BLaER1 (cell line): ENCODE measurements at regions not wholly inside any gene's neighbourhood (a gene's known extent, or its start where the extent isn't known, plus 50 kb on each side); places are given as distances from the start of the nearest gene placed in this dataset.

Experiments used
- H3K27ac ChIP-seq: shearing (Covaris generic); formaldehyde crosslinking; 2 replicates; pipeline ENCODE4 v1.8.1; 2022
- H3K27me3 ChIP-seq: shearing (Covaris generic); formaldehyde crosslinking; 2 replicates; pipeline ENCODE4 v1.8.1; 2022
- H3K36me3 ChIP-seq: shearing (Covaris generic); formaldehyde crosslinking; 2 replicates; pipeline ENCODE4 v1.8.1; 2022
- H3K4me1 ChIP-seq: shearing (Covaris generic); formaldehyde crosslinking; 2 replicates; pipeline ENCODE4 v1.8.1; 2022
- H3K4me2 ChIP-seq: shearing (Covaris generic); formaldehyde crosslinking; 2 replicates; pipeline ENCODE4 v1.8.1; 2022
- H3K4me3 ChIP-seq: shearing (Covaris generic); formaldehyde crosslinking; 2 replicates; pipeline ENCODE4 v1.8.1; 2022
- H3K9ac ChIP-seq: shearing (Covaris generic); formaldehyde crosslinking; 2 replicates; pipeline ENCODE4 v1.8.1; 2022
- H3K9me3 ChIP-seq: shearing (Covaris generic); formaldehyde crosslinking; 2 replicates; pipeline ENCODE4 v1.8.1; 2022
- H4K20me1 ChIP-seq: shearing (Covaris generic); formaldehyde crosslinking; 2 replicates; pipeline ENCODE4 v1.8.1; 2022
- Cebpa-rat ChIP-seq: shearing (Covaris generic); IDR thresholded peaks from 2 replicates; pipeline ENCODE4 v1.8.1; 2022

DNA sequence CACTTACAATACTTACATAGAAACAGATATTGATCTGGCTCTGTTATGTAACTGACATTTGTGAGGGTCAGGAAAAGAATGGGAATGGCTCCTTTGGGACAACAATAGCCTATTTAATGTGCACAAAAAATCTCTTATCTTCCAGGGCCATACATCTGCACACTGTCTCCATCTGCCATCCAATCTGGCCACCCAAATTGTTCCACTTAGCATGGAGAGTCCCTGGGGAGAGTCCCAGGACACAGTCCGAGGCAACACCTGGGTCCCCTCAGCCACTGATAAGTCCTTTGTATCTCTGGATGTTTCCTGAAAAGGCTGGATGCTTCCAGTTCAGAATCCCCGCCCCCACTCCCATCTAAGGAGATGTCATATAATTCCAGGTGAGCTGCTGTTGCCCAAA, 274.2 kb upstream of the NCKAP5 start:
- H3K4me2 ChIP-seq: no peak overlapping the region
- H3K27me3 ChIP-seq: no peaks in the 10 kb centered on the region
- no peak overlapping the region for H3K27ac ChIP-seq
- no peak for TF ChIP-seq Cebpa-rat
- no peaks in the 10 kb centered on the region for H4K20me1 ChIP-seq
- H3K36me3 ChIP-seq: no peaks in the 10 kb centered on the region
- H3K4me3 ChIP-seq: no peak overlapping the region
- H3K9ac ChIP-seq: no peak overlapping the region
- no peaks in the 10 kb centered on the region; the same call in 1 of the 2 replicates for H3K4me1 ChIP-seq
- H3K9me3 ChIP-seq: no peaks in the 10 kb centered on the region

- Histone ChIP-seq H3K36me3 (no peaks in the 10 kb centered on the region), H3K4me1 (no peaks in the 10 kb centered on the region; the same call in 1 of the 2 replicates), H4K20me1 (no peaks in the 10 kb centered on the region), H3K27ac (no peak overlapping the region), H3K9ac (no peak overlapping the region), H3K9me3 (no peaks in the 10 kb centered on the region), H3K4me2 (no peak overlapping the region), H3K27me3 (no peaks in the 10 kb centered on the region), H3K4me3 (no peak overlapping the region)
- no peak for TF ChIP-seq Cebpa-rat
Measured at GRCh38 chr2:133843091-133843490, 274.8 kb upstream of the NCKAP5 start.

DNA sequence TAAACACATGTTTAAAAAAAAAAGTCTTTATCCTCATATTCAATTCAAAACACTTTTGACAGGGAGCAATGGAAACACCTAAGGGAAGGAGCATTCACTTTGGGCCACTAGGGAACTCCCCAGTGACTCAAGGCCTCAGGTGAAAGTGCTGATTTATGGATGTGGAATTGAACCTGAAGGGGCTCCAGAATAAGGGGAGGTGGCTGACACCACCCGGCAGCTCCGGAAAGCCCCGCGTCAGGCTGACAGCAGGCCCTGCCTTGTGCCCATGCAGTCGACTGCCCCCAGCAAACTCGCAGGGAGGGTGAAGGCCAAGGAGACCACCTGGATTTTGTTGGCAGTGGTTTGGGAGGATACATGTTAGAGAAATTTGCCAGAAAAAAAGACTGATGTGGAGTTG, 275.3 kb upstream of the NCKAP5 start:
- no peaks in the 10 kb centered on the region; the same call in 1 of the 2 replicates for H3K4me1 ChIP-seq
- H3K9ac ChIP-seq: no peak overlapping the region
- H3K27ac ChIP-seq: no peak overlapping the region
- no peaks in the 10 kb centered on the region for H4K20me1 ChIP-seq
- no peaks in the 10 kb centered on the region for H3K27me3 ChIP-seq
- H3K9me3 ChIP-seq: no peaks in the 10 kb centered on the region
- H3K4me2 ChIP-seq: no peak overlapping the region
- H3K36me3 ChIP-seq: no peaks in the 10 kb centered on the region
- TF ChIP-seq Cebpa-rat: no peak
- no peak overlapping the region for H3K4me3 ChIP-seq

- Histone ChIP-seq H3K27me3 (no peaks in the 10 kb centered on the region), H3K4me2 (no peak overlapping the region), H3K9ac (no peak overlapping the region), H3K4me3 (no peak overlapping the region), H4K20me1 (no peaks in the 10 kb centered on the region), H3K9me3 (no peaks in the 10 kb centered on the region), H3K4me1 (no peaks in the 10 kb centered on the region; the same call in 1 of the 2 replicates), H3K27ac (no peak overlapping the region), H3K36me3 (no peaks in the 10 kb centered on the region)
- TF ChIP-seq Cebpa-rat: no peak
Measured at GRCh38 chr2:133844214-133844892, 276.1 kb upstream of the NCKAP5 start.

- H3K36me3 ChIP-seq: no peaks in the 10 kb centered on the region
- H3K27ac ChIP-seq: no peak overlapping the region
- H3K27me3 ChIP-seq: no peaks in the 10 kb centered on the region
- H3K9ac ChIP-seq: no peak overlapping the region
- no peak for TF ChIP-seq Cebpa-rat
- no peaks in the 10 kb centered on the region for H3K9me3 ChIP-seq
- H3K4me2 ChIP-seq: no peak overlapping the region
- no peaks in the 10 kb centered on the region; the same call in 1 of the 2 replicates for H3K4me1 ChIP-seq
- no peaks in the 10 kb centered on the region for H4K20me1 ChIP-seq
- H3K4me3 ChIP-seq: no peak overlapping the region
Measured at GRCh38 chr2:133846476-133846875, 278.2 kb upstream of the NCKAP5 start.

- peaks cover 5% of the 10 kb centered on the region for H3K9me3 ChIP-seq
- no peak for TF ChIP-seq Cebpa-rat
Measured at GRCh38 chr2:133847591-133847990, 279.3 kb upstream of the NCKAP5 start.

DNA sequence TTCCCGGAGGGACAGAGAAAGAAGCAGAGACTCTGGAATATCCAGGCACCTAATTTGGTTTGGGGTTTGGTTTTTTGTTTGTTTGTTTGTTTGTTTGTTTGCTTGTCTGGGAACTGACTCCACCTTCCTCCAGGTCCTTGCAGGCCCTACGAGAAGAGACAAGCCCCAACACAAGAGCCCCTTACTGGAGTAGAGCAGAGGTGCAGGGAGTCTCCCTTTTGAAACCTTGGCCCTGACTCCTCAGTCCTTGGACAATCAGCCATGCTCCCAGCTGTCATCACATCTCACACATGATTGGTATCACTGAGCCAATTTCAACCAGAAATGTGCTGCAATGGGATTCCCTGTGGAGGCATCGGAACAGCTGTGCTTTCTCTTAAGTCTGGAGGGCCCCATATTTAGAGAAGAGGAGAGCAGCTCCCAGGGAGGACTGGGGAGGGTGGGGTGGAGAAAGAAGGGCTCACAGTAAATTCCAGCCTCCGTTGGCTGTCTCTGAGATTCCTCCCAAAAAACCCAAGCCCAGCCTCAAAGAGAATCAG, 279.9 kb upstream of the NCKAP5 start:
- no peak overlapping the region for H3K27ac ChIP-seq
- TF ChIP-seq Cebpa-rat: no peak
- H3K4me2 ChIP-seq: no peak overlapping the region
- no peaks in the 10 kb centered on the region for H3K36me3 ChIP-seq
- H4K20me1 ChIP-seq: no peaks in the 10 kb centered on the region
- no peak overlapping the region for H3K4me3 ChIP-seq
- no peak overlapping the region for H3K9ac ChIP-seq
- no peaks in the 10 kb centered on the region for H3K4me1 ChIP-seq
- no peaks in the 10 kb centered on the region for H3K27me3 ChIP-seq
- peaks cover 11% of the 10 kb centered on the region for H3K9me3 ChIP-seq

More at GRCh38 chr2:133847591-133847990, 279.3 kb upstream of the NCKAP5 start:
- no peak overlapping the region for H3K9ac ChIP-seq
- no peaks in the 10 kb centered on the region for H3K36me3 ChIP-seq
- H3K27me3 ChIP-seq: no peaks in the 10 kb centered on the region
- no peak overlapping the region for H3K4me2 ChIP-seq
- no peak overlapping the region for H3K4me3 ChIP-seq
- H3K27ac ChIP-seq: no peak overlapping the region
- no peaks in the 10 kb centered on the region for H3K4me1 ChIP-seq
- no peaks in the 10 kb centered on the region for H4K20me1 ChIP-seq

DNA sequence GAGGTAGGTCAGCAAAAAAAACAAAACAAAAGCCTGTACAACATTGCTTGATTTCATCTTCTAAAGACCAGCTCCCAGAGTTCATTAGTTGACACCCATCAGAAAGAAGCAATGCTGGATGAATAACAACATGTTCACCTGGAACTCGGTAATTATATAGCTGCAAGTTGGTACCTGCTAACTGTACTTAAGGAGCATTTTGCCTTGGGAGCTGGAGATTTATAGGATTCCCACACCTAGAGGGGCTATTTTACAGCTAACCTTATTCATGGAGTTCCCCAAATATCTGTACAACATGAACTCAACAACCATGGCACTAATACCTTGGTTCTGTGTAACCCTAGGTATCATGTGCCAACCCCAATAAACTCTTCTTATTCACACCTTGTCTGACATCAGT, 281.1 kb upstream of the NCKAP5 start:
- H3K27me3 ChIP-seq: no peaks in the 10 kb centered on the region
- H3K27ac ChIP-seq: no peak overlapping the region
- no peak for TF ChIP-seq Cebpa-rat
- H3K4me1 ChIP-seq: no peaks in the 10 kb centered on the region
- H3K4me3 ChIP-seq: no peak overlapping the region
- no peaks in the 10 kb centered on the region for H3K36me3 ChIP-seq
- H4K20me1 ChIP-seq: no peaks in the 10 kb centered on the region
- no peak overlapping the region for H3K4me2 ChIP-seq
- peaks cover 22% of the 10 kb centered on the region for H3K9me3 ChIP-seq
- H3K9ac ChIP-seq: no peak overlapping the region

DNA sequence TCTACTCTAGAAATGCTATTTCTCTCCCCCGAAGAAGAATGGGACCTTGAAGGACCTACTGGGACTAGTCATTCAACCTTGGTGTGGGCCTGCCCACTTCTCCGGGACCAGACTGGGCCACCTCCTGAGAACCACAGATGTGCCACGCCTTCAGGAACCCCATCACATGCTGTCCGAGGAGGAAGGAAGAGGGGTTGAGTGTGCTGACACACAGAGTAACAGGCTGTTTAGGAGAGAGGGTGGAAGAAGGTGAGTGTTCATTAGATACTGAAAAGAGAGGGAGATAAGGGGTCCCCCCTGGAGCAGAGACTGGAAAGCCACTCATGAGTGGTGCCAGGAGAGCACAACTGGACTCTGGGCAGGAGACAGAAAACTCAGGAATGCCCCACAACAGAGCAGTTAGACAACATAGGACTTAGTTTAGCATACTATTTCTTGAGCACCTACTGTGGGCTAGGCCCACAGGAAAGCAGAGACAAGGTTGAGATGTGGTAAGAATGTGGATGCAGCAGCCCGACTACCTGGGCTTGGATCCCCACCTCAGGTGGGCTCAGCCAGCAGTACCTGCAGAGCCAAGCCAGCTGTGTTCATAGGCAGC, 286.4 kb upstream of the NCKAP5 start:
- no peaks in the 10 kb centered on the region for H3K36me3 ChIP-seq
- H3K9me3 ChIP-seq: peaks cover 23% of the 10 kb centered on the region
- H3K4me1 ChIP-seq: no peaks in the 10 kb centered on the region
- no peaks in the 10 kb centered on the region for H4K20me1 ChIP-seq
- no peaks in the 10 kb centered on the region for H3K27me3 ChIP-seq
- H3K4me2 ChIP-seq: no peak overlapping the region
- H3K4me3 ChIP-seq: no peak overlapping the region
- no peak overlapping the region for H3K27ac ChIP-seq
- TF ChIP-seq Cebpa-rat: no peak
- H3K9ac ChIP-seq: no peak overlapping the region

GRCh38 chr2:133855526-133855925, 287.3 kb upstream of the NCKAP5 start:
- no peak for TF ChIP-seq Cebpa-rat
- Histone ChIP-seq H3K36me3 (no peaks in the 10 kb centered on the region), H3K4me2 (no peak overlapping the region), H3K9me3 (peaks cover 23% of the 10 kb centered on the region), H3K4me1 (no peaks in the 10 kb centered on the region), H3K9ac (no peak overlapping the region), H3K27me3 (no peaks in the 10 kb centered on the region), H3K4me3 (no peak overlapping the region), H4K20me1 (no peaks in the 10 kb centered on the region), H3K27ac (no peak overlapping the region)
